ENCODE measurements at regions not wholly inside any gene's neighbourhood (a gene's known extent, or its start where the extent isn't known, plus 50 kb on each side); places are given as distances from the start of the nearest gene placed in this dataset.

- TF ChIP-seq CTCF (IDR thresholded peaks at IDR 0.05): no peak
- no peak for TF ChIP-seq ZFX (IDR thresholded peaks at IDR 0.05; ENCODE audit: borderline replicate concordance)
Observed at GRCh38 chr13:34216256-34216655, 398.3 kb downstream of the RFC3 start.

Data from 22Rv1 (cell line).